Panc1 (cell line): ENCODE measurements at regions not wholly inside any gene's neighbourhood (a gene's known extent, or its start where the extent isn't known, plus 50 kb on each side); places are given as distances from the start of the nearest gene placed in this dataset.
A peak's percentile ranks its signal among the peaks of the same experiment; 100 is the strongest.

Source experiments
- ATAC-seq: fragments of 200-7000 bp; cut with Tn5 transposase; 2 replicates; pipeline ENCODE4 v1.9.1; 2020; ENCODE audit warnings: mild to moderate bottlenecking, moderate library complexity
- BruUV-seq: library from RNA; stranded (reverse); fragments of 400-500 nt; replicated peaks from 2 replicates; lab custom pipeline; 2021; lab: Mats Ljungman, UMichigan
- CTCF ChIA-PET: fragments of 300-600 bp; sonication (Branson Sonifier 250); formaldehyde crosslinking; loops from one replicate; lab custom pipeline; 2022; ENCODE audit warnings: antibody characterized with exemption; lab: Charles Lee
- POLR2A ChIA-PET: fragments of 300-600 bp; sonication (Branson Sonifier 250); formaldehyde crosslinking; loops from one replicate; lab custom pipeline; 2022; ENCODE audit warnings: antibody characterized with exemption; lab: Charles Lee
- DNase-seq: peaks from one replicate; pipeline ENCODE4 v3.0.0-alpha.2; 2010; ENCODE audit warnings: low read depth, low spot score
- H3K27ac ChIP-seq: 2 replicates; pipeline ENCODE4 v1.5.1; 2011; ENCODE audit warnings: mild to moderate bottlenecking, low read length, inconsistent platforms
- H3K27me3 ChIP-seq: fragments of 200-500 bp; sonication (Bioruptor generic); 2 replicates; pipeline ENCODE4 v1.6.0; 2014; ENCODE audit warnings: low read length, inconsistent platforms; ENCODE audit not compliant: control insufficient read depth, insufficient read depth
- H3K36me3 ChIP-seq: fragments of 200-500 bp; sonication (Bioruptor generic); 2 replicates; pipeline ENCODE4 v1.5.1; 2014; ENCODE audit warnings: inconsistent platforms, mild to moderate bottlenecking, low read length, moderate library complexity; ENCODE audit not compliant: control insufficient read depth, insufficient read depth
- H3K4me1 ChIP-seq: 2 replicates; pipeline ENCODE4 v1.5.1; 2011; ENCODE audit warnings: inconsistent platforms, mild to moderate bottlenecking, low read length, moderate library complexity; ENCODE audit not compliant: control insufficient read depth, insufficient read depth
- H3K4me3 ChIP-seq, 2 experiments: 2 replicates each; pipeline ENCODE4 v1.5.1; 2011 to 2012; ENCODE audit warnings: low read depth in 2 of 2, low read length in 2 of 2, mild to moderate bottlenecking in 2 of 2, inconsistent platforms in 1 of 2, moderate library complexity in 1 of 2
- H3K9me3 ChIP-seq: fragments of 200-500 bp; sonication (Bioruptor generic); 2 replicates; pipeline ENCODE4 v1.5.1; 2014; ENCODE audit warnings: low read depth, mild to moderate bottlenecking, inconsistent platforms, low read length, moderate library complexity; ENCODE audit not compliant: control insufficient read depth, insufficient read depth
- POLR2AphosphoS5 ChIP-seq: IDR thresholded peaks from 2 replicates; pipeline ENCODE4 v1.6.1; 2012; ENCODE audit warnings: mild to moderate bottlenecking, low read depth, low read length, moderate library complexity
- SIN3A ChIP-seq: IDR thresholded peaks from 2 replicates; pipeline ENCODE4 v1.6.1; 2012; ENCODE audit warnings: low read depth, mild to moderate bottlenecking, low read length, moderate library complexity, borderline replicate concordance; ENCODE audit not compliant: insufficient read depth
- TCF7L2 ChIP-seq: IDR thresholded peaks from 2 replicates; pipeline ENCODE4 v1.6.1; 2011; ENCODE audit warnings: mild to moderate bottlenecking, low read depth, low read length, inconsistent platforms
- in situ Hi-C: cut with HindIII; loops from 2 replicates; pipeline ENCODE4 v1.10.0; 2016; ENCODE audit warnings: low sequenced_read_pairs, low pct_unique_long_range_greater_than_20kb
- intact Hi-C: fragments of 100-400 bp; cut with micrococcal nuclease; formaldehyde crosslinking; loops from one replicate; pipeline ENCODE4 v1.10.0; 2022; ENCODE audit not compliant: unreplicated experiment
- TF ChIP-seq, protein P1 (sequence below): fragments of 450-650 bp; IDR thresholded peaks from 2 replicates; pipeline ENCODE4 v1.5.1; 2017; ENCODE audit warnings: mild to moderate bottlenecking
- TF ChIP-seq, protein P2 (sequence below), 2 experiments: IDR thresholded peaks; 2 replicates each; pipeline ENCODE4 v1.6.1; 2011 to 2012; ENCODE audit warnings: low read depth in 2 of 2, control low read depth in 1 of 2, low read length in 1 of 2, mild to moderate bottlenecking in 1 of 2, moderate library complexity in 1 of 2; ENCODE audit not compliant: insufficient read depth in 1 of 2

DNA sequence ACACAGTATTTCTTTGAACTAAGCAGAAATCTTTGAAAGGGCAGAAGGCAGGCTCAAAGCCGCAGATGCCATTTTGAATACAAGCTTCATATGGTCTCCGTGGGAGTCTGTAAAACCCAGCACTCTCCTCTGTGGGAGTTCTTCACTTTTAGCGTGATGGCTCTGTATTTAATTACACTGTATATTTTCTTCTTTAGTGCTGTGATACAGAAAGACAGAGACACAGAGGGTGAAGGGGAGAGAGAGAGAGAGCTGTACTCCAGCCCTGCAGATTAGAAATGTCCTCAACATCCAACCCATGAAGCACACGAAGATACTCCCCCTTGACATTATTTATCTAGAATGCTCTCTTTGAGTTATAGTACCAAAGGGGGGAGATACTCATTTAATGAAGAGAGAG is 752.6 kb upstream of the NR2F2 start:
- in situ Hi-C loops, result no loop called here
- no peaks in the 10 kb centered on the region for H3K27me3 ChIP-seq
- H3K36me3 ChIP-seq, result no peaks in the 10 kb centered on the region
- H3K9me3 ChIP-seq, result no peaks in the 10 kb centered on the region
- TF ChIP-seq SIN3A, result no peak
- TF ChIP-seq, protein P1, sequence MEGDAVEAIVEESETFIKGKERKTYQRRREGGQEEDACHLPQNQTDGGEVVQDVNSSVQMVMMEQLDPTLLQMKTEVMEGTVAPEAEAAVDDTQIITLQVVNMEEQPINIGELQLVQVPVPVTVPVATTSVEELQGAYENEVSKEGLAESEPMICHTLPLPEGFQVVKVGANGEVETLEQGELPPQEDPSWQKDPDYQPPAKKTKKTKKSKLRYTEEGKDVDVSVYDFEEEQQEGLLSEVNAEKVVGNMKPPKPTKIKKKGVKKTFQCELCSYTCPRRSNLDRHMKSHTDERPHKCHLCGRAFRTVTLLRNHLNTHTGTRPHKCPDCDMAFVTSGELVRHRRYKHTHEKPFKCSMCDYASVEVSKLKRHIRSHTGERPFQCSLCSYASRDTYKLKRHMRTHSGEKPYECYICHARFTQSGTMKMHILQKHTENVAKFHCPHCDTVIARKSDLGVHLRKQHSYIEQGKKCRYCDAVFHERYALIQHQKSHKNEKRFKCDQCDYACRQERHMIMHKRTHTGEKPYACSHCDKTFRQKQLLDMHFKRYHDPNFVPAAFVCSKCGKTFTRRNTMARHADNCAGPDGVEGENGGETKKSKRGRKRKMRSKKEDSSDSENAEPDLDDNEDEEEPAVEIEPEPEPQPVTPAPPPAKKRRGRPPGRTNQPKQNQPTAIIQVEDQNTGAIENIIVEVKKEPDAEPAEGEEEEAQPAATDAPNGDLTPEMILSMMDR, result no peak
- CTCF ChIA-PET, result no interaction called here
- intact Hi-C loops, result no loop called here
- no peaks in the 10 kb centered on the region for H3K4me1 ChIP-seq
- no peak for ATAC-seq
- no peak overlapping the region for H3K27ac ChIP-seq
- no peak for DNase-seq
- no TSS peak for BruUV-seq
- POLR2A ChIA-PET, result no interaction called here
- no peak overlapping the region for H3K4me3 ChIP-seq

DNA sequence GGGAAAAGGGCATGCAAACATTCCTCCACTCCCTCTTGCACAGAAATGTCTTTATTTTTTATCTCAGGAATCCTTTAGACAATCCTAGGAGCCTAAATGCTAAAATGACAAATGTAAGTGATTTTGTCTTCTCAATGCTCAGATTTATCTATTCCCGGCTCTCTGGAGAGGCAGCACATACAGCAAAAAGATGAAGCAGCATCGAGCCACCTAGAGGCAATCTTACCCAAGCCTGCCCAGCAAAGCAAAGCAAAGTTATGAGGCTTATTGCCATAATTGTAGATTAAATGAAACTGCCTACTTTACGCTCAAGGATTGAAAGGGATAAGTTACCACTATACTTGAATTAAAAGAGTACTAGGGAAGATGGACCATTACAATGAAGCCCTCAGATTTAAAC is 750.4 kb upstream of the NR2F2 start:
- in situ Hi-C loops, result no loop called here
- ATAC-seq, result no peak
- no peak for TF ChIP-seq TCF7L2
- TF ChIP-seq, protein P2, sequence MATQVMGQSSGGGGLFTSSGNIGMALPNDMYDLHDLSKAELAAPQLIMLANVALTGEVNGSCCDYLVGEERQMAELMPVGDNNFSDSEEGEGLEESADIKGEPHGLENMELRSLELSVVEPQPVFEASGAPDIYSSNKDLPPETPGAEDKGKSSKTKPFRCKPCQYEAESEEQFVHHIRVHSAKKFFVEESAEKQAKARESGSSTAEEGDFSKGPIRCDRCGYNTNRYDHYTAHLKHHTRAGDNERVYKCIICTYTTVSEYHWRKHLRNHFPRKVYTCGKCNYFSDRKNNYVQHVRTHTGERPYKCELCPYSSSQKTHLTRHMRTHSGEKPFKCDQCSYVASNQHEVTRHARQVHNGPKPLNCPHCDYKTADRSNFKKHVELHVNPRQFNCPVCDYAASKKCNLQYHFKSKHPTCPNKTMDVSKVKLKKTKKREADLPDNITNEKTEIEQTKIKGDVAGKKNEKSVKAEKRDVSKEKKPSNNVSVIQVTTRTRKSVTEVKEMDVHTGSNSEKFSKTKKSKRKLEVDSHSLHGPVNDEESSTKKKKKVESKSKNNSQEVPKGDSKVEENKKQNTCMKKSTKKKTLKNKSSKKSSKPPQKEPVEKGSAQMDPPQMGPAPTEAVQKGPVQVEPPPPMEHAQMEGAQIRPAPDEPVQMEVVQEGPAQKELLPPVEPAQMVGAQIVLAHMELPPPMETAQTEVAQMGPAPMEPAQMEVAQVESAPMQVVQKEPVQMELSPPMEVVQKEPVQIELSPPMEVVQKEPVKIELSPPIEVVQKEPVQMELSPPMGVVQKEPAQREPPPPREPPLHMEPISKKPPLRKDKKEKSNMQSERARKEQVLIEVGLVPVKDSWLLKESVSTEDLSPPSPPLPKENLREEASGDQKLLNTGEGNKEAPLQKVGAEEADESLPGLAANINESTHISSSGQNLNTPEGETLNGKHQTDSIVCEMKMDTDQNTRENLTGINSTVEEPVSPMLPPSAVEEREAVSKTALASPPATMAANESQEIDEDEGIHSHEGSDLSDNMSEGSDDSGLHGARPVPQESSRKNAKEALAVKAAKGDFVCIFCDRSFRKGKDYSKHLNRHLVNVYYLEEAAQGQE (IDR thresholded peaks at IDR 0.05; ENCODE audit: insufficient read depth in 1 of 2, low read depth in 2 of 2, low read length in 1 of 2), result no peak
- TF ChIP-seq, protein P1, result peak; percentile 23
- Histone ChIP-seq H3K27me3 (no peaks in the 10 kb centered on the region), H3K4me1 (no peaks in the 10 kb centered on the region), H3K4me3 (no peak overlapping the region), H3K36me3 (no peaks in the 10 kb centered on the region), H3K9me3 (no peaks in the 10 kb centered on the region), H3K27ac (no peak overlapping the region)
- no peak for DNase-seq
- ChIA-PET CTCF (no interaction called here), POLR2A (no interaction called here)
- intact Hi-C loops, result no loop called here
- no TSS peak for BruUV-seq

DNA sequence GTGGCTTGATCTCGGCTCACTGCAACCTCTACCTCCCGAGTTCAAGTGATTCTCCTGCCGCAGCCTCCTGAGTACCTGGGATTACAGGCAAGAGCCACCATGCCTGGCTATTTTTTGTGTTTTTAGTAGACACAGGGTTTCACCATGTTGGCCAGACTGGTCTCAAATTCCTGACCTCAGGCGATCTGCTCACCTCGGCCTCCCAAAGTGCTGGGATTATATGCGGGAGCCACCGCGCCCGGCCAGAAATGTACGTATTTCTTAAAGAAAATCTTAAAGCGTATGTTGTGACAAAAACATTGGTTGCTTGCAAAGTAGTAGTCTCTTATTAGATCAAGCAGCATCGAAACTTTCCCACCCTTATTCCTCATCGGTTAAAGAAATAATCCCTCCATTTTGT is 748.9 kb upstream of the NR2F2 start:
- DNase-seq (no peak), ATAC-seq (no peak)
- TF ChIP-seq, protein P2 (IDR thresholded peaks at IDR 0.05; ENCODE audit: insufficient read depth in 1 of 2, low read depth in 2 of 2, low read length in 1 of 2), result no peak
- TF ChIP-seq SIN3A (no peak), POLR2AphosphoS5 (no peak), TCF7L2 (no peak)
- TF ChIP-seq, protein P1, result no peak
- CTCF ChIA-PET, result no interaction called here
- Histone ChIP-seq H3K4me1 (no peaks in the 10 kb centered on the region), H3K27me3 (no peaks in the 10 kb centered on the region), H3K27ac (no peak overlapping the region), H3K9me3 (no peaks in the 10 kb centered on the region), H3K4me3 (no peak overlapping the region), H3K36me3 (no peaks in the 10 kb centered on the region)
- no TSS peak for BruUV-seq
- POLR2A ChIA-PET, result no interaction called here
- intact Hi-C loops, result no loop called here
- in situ Hi-C loops, result no loop called here
